ENCODE measurements at regions not wholly inside any gene's neighbourhood (a gene's known extent, or its start where the extent isn't known, plus 50 kb on each side); places are given as distances from the start of the nearest gene placed in this dataset.
"Not testable (repeated sequence)": the region's sequence is repeated elsewhere in the genome, so short reads cannot be mapped to it uniquely, and the experiment has no call there.

DNA sequence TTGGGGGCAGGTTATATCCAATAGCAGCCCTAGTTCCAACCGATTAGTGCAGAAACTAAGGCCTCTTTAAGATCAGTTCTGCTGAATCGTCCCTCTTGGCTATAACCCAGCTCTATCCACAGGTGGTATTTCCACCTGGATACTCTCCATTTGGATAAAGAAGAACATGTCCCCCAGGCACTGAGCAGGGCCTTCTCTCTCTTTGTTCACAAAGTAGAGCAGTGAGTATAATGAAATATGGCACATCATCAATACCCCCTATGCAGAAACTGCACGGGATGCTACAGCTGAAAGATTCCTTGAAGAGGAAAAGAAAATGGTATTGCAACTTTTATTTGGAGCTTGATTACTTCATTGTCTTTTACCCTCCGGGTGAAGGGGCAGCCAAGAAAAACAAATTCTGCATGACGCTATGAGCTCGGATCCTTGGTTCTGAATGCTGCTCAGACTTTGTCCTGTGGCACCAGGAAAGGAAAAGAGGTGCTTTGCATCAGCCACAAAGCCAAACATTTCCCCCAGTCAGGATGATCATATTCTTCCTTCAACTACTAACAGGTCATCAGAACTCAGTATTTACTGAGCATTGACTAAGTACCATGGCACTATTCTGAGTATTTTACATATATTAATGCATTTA, 399.7 kb downstream of the NPIPA8 start:
- no peak for DNase-seq

DNA sequence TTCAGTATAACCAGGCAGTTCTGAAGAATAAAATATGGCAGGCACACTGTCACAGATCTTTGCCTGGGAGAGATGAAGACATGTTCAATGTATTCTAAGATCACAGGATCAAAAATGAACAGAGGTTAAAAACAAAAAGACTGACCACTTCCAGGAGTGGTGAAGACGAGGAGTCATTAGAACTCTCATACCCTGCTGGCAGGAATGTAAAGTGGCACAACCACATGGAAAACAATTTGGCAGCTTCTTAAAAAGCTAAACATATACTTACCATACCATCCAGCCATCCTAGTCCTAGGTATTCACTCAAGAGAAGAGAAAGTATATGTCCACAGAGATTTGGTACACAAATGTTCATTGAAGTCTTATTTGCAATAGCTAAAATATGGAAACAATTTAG, 406.3 kb downstream of the NPIPA8 start:
- no peak for DNase-seq

DNA sequence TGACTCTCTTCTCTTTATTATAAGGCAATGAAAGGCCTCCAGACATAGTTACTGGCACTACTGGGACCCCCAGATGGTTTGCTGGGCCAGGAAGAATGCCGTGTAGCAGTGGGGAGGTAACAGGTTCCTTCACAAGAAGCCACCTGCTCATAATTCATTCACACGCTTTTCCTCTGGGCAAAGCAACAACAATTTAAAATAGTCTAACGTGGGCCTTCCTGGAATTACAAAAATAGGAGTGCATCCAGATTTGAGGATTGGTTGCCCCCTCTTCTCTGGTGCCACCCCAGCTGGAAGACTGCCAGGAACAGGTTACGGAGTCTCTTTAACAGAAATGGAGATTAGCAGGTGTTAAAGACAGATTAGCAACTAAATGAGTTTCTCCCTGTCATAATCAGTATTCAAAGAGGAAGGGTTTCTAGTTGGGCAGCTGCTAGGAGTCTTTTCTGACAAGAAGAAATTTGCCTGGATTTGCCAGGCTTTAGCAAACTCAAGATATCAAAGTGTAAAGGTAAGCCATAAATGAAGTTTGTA, 409.6 kb downstream of the NPIPA8 start:
- no peak for DNase-seq

DNA sequence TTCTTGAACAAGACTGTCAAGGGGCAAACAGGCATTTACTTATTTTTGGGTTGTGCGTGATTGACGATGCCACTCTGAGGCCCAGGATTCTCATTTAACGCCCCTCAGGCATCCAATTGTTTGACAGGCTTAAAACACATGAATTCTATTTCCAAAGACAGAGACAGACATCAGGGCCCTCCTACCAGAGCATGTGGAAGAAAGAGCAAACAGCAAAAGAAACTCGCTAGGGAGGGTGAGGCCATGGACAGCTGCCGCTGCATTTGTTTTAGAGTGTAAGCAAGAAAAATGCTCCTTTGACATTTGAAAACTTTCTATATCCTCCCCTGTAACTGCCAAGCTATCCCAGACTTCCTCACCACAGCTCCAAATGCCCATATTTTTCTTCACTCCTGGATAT, 410.1 kb downstream of the NPIPA8 start:
- DNase-seq, result no peak

DNA sequence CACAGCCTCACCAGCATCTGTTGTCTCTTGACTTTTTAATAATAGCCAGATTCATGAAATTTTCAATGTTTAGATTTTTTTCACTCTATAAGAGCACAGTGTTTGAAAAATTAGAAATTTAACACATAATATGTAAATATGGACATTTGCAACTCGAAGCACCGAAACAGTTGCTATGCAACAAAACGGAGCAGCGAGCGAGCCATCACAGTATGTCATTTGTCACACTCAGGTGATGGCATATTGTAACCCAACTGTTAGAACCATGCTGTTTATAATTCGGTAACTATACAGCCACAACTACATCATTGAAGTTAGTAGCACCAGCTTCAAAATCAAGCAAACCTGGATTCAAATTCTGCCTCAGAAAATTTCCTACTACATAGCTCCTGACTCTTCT, 410.8 kb downstream of the NPIPA8 start:
- DNase-seq, result no peak

DNA sequence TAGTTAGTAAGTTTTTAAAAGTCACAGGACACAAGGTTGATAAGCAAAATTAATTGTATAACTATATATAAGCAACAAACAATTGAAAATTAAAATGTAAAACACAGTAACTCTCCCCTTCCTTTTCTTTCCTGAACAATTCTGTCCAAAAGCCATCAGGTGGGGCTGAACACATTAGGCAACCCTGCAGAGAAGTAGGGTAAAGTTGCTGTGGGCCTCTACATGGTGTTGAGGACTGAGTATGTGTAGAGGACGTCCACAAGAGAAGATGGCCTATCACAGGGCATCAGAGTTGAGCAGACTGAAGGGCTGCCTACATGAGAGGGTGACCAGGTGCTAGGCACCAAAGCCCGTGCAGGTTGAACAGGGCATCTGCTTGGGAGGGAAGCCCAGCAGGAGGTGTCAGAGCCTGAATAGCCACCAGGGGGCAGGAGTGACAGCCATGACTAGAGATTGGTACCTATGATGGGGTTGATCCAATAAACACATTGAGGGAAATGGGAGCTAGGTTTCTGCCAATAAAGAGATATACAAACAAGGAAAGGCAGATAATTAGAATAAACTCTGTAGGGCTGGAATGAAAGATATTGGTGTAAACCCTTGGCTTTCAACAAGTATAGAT, 415.1 kb downstream of the NPIPA8 start:
- DNase-seq, result no peak

DNA sequence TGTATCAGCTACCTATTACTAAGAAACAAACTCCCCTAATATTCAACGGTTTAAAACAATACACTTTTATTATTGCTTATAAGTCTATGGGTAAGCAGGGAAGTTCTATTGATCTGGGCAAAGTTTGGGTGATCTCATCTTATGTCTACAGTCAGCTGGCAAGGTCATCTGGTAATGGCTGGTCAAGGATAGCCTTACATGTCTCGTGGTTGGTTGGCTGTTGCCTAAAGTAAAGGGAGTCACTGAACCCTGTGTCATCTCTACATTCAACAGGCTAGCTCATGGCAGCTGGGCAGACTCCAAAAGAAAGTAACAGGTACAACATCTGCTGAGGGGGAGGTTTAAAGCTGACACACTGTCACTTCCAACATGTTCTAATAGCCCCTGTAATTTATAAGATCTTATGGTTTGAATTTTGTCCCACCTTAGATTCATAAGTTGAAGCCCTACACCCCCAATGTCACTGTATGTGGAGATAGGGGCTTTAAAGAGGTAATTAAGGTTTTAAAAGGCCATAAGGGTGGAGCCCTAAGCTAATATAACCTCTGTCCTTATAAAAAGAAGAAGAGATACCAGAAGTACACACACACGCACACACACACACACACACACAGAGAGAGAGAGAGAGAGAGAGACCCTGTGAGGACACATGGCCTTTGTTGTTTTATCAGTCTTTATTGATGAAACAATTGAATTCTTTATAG, 419.1 kb downstream of the NPIPA8 start:
- no peak for DNase-seq

DNA sequence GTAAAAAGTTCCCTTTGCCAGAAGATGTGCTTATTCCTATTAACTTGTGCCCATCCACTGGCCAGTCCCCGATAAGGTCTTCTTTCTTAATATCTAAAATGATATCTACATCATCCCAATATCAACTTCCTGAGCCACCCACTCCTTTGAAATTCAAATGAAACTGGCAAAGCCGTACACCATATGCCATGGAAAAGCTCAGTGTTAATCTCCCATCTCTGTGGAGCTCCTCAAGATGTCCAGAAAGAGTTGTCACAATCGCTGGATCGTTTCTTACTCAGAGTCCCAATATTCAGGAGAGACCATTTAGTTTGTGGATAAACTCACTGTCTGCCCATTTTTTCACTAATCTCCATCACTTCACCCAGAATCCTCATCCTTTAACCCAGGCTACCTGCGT, 420.7 kb downstream of the NPIPA8 start:
- no peak for DNase-seq

DNA sequence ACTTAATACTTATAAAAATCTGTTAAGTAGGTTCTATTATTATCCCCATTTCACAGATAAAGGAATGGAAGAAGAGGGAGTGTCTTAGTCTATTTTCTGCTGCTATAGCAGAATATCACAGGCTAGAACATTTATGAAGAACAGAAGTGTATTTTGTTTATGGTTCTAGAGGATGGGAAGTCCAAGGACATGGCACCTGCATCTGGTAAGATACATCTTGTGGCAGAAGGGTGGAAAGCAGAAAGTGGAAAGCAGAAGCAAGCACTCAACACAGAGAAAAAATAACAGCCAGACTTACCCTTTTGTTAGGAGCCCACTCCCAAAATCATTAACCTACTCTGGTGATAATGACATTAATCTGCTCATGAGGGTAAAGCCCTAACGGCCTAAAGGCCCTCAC, 422.4 kb downstream of the NPIPA8 start:
- no peak for DNase-seq

DNA sequence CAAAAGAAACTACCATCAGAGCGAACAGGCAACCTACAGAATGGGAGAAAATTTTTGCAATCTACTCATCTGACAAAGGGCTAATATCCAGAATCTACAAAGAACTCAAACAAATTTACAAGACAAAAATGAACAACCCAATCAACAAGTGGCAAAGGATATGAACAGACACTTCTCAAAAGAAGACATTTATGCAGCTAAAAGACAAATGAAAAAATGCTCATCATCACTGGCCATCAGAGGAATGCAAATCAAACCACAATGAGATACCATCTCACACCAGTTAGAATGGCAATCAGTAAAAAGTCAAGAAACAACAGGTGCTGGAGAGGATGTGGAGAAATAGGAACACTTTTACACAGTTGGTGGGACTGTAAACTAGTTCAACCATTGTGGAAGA, 425.0 kb downstream of the NPIPA8 start:
- not testable (repeated sequence) for DNase-seq

DNA sequence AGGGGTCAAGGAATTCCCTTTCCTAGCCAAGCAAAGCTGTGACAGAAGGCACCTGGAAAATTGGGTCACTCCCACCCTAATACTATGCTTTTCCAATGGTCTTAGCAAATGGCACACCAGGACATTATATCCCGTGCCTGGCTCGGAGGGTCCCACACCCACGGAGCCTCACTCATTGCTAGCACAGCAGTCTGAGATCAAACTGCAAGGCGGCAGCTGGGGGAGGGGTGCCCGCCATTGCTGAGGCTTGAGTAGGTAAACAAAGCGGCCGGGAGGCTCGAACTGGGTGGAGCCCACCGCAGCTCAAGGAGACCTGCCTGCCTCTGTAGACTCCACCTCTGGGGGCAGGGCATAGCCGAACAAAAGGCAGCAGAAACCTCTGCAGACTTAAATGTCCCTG, 429.9 kb downstream of the NPIPA8 start:
- DNase-seq, result not testable (repeated sequence)

DNA sequence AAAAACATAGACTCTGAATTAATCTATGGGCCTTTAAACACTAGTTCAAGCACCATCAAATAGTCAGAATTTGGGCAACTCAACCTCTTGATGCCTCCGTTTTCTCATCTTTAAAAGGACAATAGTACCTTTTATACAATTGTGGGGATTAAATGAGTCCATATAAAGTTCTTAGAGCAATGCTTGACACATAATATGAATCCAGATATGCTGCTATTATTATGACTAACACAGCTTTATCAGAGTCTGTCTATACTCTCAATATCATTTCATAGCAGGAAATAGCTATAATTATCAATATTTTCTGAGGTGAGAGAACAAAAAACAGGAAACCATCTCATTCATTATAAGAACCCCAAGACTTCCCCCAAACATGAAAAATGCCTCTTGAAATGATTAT, 430.5 kb upstream of the XYLT1 start:
- DNase-seq, result no peak

DNA sequence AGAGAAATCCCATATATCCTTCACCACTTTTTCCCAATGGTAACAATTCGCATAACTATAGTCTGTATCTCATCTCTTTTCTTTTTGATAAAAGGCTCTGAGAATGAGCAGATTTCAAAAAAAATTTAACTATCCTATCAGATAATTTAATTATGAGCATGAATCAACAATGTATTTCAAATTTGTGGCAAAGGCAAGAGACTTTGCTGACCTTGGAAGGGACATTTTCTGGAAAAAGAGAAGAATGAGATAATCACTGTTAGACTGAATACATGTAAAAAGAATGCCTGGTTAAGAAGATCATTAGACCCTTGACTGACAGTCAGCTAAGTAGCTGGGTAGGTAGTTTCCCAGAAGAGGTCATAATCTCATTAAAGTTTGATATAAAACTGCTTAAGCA, 428.4 kb upstream of the XYLT1 start:
- DNase-seq, result no peak

DNA sequence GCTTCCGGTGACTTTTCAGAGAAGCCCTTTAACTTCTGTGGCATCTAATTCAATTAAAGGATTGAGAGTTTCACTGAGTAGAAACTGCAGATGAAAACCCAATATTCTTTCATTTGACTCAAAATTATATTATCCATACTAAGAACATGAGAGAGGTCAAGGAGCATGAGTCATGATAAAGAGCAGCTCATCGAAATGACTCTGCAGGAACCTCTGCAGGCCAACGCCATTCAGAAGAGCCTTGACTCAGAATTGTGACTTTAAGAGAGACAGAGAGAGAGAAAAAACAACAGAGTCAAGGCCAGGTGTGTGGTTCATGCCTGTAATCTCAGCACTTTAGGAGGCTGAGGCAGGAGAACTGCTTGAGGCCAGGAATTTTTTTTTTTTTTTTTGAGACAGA, 417.2 kb upstream of the XYLT1 start:
- DNase-seq, result no peak

DNA sequence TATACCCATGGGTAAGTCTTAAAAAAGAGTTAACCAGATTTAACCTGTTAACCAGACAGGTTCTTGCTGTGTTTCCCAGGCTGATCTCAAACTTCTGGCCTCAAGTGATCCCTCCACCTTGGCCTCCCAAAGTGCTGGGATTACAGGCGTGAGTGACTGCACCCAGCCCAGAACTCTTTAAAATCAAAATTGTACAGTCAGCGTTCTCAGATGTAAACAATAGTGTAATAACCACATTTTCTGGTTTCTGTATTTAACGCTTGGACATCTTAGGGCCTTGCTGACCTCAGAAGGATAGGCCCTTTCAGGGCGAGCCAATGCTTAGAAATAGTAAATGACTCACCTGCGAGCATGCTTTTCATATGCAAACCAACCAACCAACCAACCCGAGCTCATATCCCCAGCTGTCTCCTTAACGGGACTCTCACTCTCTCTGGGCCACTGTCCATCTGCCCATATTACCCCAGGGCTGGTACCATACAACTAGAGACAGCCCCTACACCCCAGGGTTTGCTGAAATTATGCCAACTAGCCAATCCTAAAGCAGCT, 415.0 kb upstream of the XYLT1 start:
- DNase-seq, result no peak

DNA sequence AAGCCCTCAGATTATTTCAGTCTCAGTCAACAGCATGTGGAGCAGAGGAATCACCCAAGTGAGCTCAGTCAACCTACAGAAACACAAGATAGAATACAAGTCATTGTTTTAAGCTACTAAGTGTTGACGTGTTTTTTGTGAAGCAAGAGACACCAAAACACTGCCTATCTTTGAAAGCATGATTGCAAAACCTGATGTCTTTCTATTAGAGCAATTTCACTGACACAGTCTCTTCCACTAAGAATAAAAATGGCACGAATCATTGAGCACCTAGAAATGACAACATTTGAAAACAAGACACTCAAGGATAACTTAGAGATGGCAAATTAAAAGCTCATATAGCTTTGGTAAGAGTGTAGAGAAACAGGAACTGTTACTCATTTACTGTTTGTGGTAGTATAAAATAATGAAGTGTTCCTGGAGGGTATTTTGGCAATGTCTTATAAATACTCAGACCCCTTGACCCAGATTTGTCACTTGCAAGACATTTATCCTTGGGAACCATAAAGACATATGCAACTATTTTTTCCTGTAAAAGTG, 407.1 kb upstream of the XYLT1 start:
- no peak for DNase-seq

DNA sequence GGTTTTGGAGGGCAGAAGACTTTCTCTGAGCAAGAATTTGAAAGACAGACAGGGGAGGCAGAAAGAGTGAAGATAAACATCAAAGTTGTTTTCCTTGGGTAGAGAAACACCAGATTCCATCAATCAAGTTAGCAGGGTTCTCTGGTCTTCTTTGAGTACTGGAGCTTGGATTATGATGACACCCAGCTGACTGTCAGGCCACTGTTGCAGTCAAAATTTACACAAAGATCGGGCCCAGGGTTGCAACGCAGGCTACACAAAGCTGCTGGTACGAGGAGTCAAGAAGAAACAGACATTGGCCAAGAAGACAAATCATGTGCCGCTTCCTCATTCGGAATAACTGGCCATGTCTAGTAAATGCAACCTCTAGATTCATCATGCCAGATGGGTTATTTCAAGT, 396.2 kb upstream of the XYLT1 start:
- DNase-seq, result no peak

DNA sequence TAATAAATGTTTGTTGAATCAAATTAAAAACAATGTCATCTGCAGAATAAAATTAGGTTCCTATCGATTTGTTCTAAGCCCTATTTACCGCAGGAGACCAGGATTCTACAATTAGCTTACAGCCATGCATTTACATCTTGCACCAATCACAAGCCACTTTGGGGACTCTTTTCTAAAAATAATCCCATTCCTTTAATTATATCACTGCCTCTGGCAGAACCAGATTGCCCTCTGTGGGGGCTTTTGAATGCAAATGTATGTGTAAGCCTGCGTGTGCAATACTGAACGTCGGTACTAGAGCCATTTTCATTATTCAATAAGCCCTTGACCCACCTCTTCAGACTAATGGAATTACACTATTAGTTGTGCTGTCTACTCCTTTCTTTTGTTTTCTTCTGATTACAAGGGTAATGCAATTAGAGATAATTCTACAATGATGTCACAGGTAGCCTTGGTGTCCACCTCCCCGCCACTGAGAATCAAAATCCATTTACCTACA, 391.3 kb upstream of the XYLT1 start:
- DNase-seq, result no peak

DNA sequence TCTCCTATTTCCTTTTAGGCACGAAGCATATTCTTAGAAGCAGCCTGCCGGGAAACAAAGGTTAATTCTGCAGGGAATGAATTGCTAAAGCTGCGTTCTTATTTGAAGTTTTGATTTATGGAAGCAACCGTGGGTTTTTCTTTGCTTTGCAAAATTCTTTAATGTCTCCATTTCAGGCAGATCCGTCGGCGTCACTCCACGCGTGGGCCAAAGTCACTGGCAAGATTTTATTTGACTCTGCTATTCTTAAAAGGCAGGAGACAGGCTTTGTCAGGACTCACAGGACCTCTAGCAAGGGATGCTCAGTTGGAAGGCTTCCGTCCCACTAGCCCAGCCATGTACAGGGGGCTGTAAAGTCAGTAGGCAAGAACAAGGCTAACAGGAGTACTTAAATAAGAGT, 387.3 kb upstream of the XYLT1 start:
- DNase-seq, result no peak

DNA sequence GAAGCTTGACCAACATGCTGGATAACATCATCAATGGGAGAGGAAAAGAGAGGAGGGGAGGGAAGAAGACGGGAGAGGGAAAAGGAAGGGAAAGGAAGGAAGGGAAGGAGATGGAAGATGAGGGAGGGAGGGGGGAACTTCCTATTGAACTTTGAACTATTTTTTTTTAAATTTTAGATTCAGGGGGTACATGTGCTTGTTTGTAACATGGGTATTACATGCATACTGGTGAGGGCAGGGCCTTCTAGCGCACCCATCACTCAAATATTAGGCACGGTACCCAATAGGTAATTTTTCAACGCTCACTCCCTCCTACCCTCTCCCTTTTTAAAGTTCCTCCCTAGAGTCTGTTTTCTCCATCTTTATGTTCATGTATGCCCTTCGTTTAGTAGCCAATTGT, 383.2 kb upstream of the XYLT1 start:
- no peak for DNase-seq

DNA sequence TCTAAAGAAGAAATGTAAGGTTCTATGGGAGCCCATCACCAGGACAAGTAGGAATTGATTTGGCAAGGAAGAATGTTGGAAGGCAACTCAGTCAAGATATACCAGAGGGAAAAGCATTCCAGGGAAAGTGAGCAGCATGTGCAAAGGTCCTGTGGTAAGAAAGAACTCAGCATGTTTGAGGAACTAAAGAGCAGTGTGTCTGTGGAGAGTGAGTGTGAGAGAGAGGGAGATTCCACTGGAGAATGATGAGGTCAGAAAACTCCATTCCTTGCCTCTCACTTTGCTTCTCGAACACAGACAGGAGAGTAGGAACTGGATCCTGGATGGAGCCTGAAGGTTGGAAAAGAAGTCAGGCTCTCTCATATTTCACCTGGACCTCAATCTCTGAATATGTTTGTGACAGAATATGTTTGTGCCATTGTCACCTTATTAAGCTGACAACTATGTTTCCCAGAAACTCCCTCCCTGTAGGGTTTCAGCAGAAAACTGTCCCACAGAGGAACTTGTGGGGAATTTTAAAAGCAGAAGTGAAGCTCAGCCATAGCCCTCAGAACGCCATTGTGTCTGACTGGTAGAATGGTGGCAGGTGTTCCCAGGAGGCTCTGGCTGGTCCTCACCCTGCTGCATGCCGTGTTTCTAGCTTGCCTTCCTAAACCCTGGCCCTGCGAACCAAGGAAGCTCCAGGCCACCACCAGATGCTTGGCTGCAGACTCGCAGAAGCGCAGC, 382.4 kb upstream of the XYLT1 start:
- no peak for DNase-seq

DNA sequence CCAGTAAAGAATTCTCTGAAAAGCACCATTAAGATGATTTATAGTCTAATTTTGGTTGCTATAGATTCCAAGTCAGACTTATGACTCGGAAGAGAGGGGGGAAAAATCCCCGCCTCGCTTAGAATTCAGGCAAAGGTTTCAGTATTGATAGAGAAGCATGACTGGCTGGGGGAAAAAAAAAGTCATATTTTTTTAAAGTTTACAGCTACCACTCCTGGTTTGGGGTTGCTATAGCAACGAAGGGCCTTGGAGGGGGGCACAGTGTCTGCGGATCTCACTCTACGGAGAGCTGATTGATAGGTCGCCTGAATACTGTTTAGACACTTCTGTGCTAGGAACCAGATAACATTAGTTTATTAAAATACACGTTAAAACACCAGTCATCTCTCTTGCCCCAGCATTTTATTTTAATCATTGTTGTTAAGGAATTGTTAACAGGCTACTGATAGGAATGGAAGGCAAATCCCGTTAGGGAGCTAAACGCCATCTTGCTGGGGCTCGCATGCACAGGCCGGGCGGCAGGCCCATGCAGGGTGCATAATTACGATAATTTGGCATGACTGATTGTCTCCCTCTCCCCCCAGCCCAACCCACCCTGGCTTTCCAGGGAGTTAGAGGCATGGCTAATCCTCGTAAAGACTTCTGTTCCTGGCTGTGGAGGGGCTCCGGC, 380.0 kb upstream of the XYLT1 start:
- no peak for DNase-seq

All from activated CD4-positive, alpha-beta T cell treated with anti-CD3 and anti-CD28 coated beads for 1 hour (primary cell).